ENCODE measurements at regions not wholly inside any gene's neighbourhood (a gene's known extent, or its start where the extent isn't known, plus 50 kb on each side); places are given as distances from the start of the nearest gene placed in this dataset.
A peak's percentile ranks its signal among the peaks of the same experiment; 100 is the strongest.

- DNase-seq: no peak
These were observed 262.5 kb upstream of the ARHGAP20 start for GRCh38 chr11:110974731-110975130.

DNA sequence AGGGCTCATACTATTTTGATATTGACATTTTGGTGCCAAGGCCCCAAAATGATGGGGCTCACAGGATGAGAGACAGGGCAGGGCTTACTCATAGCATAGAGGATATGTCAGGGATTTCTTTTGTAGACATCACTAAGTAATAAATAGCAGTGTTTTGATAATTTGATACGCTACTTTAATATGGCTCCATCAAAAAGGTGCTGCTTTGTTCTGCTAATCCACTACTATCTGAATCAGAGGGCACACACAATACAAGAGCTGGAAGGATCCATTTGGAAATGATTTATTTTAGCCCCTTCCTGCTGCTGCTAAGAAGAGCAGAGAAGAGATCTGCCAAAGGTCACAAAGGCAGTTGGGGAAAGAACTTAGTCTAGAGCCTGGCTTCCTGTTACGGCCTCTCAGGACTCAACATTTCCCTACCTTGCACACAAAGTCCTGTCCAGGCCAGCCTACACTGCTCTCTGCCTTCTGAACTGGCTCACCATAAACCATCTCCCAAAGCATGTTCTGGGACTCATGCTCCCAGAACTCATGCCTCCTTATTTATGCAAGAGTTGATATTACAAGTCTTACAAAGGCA is 261.3 kb upstream of the ARHGAP20 start:
- no peak for DNase-seq

DNA sequence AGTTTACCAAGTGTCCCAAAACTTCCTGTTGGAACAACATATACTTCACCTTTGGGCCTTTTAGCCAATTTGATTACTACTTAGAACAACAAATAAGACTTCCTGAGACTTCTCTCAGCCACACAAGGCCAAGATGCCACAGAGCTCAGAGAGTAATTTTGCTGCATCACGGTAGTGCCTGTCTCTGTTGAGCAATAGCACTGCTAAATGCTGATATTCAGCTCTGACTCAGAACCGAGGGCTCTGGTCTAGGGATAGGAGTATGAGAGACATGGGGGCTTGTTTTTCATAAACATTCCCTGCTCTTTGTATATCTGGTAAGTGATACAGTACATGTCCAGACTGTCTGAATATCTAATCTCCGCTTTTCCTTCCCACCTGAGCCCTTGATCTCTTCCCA is 260.4 kb upstream of the ARHGAP20 start:
- DNase-seq: peak in 1 of 2 donors; percentile 29

DNA sequence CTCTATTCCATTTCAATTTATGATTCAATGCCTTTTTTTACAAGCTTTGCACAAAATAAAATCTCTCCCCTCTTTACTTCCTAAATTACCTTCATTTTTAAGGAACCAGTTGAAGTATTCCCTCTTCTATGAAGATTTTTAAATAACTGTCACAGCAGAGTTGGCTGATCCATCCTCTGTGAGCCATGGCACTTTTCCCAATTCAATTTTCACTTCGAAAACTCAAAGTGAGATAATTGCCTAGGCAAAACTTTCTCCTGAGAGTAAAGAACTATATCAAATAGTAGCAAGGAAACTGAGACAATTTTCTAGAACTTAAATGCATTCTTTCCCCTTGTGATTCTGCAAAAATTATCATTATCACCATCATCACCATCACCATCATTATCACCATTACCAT is 259.9 kb upstream of the ARHGAP20 start:
- DNase-seq: no peak

DNA sequence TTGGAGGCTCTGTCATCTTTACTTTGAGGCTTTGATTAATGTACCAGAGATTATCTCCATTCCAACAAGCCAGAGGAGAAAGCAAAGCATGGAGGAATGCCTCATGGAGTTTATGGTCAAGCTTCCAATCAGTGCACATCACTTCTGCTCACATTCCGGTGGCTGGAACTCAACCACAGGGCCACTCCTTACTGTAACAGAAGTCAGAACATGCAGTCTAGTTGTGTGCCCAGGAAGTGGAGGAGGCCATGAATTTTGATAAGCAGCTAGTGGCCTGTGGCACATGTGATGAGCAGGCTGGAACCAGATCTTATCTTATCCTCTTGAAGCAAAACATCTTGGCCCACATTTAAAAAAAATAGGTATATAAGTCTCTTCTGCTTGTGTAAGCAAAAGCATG is 258.9 kb upstream of the ARHGAP20 start:
- DNase-seq: no peak

DNA sequence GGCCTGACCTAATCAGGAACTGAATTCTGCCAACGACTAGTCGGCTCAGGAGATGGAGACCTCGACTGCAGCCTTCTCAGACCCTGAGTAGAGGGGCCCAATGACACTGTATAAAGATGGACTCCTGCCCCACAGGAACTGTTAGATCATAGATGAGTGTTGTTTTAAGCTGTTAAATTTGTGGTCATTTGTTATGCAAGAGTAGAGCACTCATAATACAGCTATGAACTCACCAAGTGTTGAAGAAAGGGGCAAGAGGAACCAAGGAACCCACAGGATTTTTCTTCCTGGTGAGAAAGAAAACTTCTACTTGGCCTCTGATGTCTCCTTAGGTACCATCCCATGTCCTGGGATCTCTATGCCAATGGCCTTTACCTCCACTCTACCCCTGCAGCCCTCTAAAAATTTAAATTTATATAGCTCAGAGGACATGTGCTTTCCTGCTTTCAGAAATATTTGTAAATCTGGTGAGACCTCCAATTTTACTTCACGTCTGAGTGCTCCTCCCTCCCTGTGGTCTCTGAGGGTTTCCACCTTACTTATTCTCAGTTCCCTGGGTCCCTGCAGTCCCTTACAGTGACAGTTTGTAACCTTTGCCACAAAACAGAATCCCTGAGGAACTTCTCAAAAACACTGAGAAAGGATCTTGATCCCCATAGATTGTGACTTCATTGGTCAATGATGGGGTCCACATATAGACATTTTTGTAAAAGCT is 256.3 kb upstream of the ARHGAP20 start:
- no peak for DNase-seq

GRCh38 chr11:110966131-110966530 is 253.9 kb upstream of the ARHGAP20 start:
- DNase-seq: no peak

- DNase-seq: no peak
These were observed 250.7 kb upstream of the ARHGAP20 start for GRCh38 chr11:110962921-110963320.

DNA sequence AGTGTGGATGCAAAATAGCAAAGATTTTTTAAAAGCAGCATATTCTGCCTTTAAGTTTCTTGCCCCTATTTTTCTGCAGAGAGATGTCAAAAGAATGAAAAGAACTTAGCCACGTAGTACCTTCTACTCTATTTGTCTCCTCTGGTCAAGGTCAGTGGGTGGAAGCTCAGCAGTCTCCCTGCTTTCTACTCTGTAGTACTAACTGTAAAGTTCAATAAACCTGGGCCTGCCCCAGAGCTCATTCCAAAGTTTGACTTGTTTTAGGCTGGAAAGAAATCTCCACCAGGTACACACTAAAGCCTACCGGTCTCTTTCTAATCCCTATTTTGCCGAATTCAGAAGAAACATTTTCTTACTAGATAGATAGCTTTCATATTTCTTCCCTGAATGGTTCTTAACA is 247.9 kb upstream of the ARHGAP20 start:
- DNase-seq: no peak

GRCh38 chr11:110958216-110958615 is 246.0 kb upstream of the ARHGAP20 start:
- DNase-seq: no peak

DNA sequence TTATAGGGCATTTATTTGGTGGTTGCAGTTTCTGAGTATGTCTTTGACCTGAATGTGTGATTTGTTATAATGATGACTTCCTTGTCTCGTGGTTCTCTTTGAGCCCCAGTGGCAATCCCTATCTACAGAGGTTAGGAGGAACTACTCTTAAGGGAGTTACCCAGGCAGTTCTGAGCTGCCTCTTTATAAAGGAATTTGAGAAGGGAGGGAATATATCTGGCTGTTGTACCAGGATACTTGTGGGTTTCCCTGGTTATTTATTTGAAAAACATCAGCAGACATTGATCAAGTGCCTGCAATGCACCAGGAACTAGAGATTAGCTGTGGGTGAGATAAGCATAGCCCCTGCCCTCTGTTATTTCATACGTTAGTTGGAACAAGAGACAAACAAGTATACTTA is 243.5 kb upstream of the ARHGAP20 start:
- no peak for DNase-seq

GRCh38 chr11:110951950-110952503 is 239.8 kb upstream of the ARHGAP20 start:
- DNase-seq: no peak

DNA sequence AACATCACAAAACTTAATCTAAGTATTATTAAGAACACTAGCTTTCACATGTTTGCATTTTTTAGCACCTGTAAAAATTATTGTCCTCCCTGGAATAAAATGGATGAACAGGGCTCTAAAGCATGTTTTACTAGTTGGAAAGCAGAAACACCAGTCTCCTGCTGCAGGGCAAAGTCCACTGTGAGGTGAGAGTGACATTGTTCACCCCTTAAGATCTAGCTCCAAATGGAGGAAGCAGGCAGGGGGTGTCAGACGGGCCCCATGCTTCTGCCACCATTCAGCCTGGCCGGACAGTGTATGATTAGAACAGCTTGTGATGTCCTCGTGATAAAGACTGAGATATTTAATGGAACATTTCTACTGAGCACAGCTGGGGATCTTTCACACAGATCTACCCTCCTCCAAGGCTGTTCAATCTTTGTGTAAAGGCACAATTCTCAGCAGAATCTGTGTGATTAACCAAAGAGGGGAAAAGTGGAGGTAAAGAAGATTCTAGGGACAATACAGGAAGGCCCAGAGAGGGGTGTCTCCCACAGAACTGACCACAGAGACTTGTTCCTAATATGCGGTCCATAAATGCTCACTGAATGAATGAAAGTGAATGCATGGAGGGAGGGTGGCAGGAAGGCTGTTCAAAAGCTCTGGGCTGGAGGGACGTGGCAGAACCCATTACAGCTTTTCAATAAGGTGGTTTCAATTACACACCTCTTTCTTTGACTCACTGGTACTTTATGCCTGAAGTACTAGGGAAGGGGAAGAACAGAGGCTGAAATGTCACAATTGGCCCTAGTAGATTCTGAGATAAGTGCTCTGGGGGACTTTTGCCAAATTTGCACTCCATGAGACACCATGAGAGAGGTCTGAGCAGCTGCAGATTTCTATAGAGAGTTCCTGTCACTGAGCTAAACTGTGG is 239.1 kb upstream of the ARHGAP20 start:
- no peak for DNase-seq

- no peak for DNase-seq
These were observed 235.9 kb upstream of the ARHGAP20 start for GRCh38 chr11:110948112-110948511.

DNA sequence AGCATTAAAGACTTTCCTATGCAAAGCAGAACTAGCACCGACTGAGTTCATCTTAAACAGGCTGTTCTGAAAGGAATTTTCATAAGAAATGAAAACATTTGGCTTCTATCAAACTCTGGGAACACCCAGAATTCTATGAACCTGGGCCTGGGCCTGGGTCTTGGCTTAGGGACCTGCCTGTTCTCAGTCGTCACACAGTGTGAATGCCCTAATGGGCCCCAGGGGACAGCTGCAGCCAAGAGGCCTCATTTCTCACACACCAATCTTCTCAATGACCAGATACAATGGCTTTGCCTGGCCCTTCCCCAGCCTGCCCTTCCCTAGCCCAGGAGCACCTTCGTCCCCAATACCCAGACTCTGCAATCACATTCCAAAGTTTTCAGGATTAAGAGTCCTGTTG is 234.9 kb upstream of the ARHGAP20 start:
- DNase-seq: no peak

- no peak for DNase-seq
These were observed 227.2 kb upstream of the ARHGAP20 start for GRCh38 chr11:110939471-110939870.

DNA sequence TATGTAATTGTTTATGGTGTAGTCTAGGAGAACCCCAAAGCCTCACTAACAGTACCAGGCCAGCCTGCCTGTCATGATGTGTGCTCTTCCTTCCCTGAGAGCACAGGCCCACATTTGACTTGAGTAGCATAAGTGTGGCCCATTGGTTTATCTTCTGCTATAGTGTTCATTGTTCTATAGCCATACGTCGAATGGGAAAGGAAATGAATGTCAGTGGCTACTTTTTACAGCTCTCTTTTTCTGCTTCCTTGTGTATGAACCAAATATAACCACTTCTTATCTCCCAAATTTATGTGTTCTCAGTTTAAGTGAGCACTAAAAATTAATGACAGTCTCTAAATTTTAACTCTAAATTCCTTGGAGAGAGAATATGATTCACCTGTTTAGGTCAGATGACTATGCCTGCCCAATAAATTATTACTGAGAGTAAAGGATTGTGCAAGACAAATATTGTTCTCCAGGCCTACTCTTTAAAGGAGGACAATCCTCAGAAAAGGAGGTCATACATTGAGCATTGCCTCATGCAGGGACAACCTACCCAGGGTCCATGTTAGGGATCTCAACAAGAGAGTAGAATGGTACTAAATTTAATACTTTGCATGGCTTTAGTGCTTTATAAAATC is 222.9 kb upstream of the ARHGAP20 start:
- no peak for DNase-seq

DNA sequence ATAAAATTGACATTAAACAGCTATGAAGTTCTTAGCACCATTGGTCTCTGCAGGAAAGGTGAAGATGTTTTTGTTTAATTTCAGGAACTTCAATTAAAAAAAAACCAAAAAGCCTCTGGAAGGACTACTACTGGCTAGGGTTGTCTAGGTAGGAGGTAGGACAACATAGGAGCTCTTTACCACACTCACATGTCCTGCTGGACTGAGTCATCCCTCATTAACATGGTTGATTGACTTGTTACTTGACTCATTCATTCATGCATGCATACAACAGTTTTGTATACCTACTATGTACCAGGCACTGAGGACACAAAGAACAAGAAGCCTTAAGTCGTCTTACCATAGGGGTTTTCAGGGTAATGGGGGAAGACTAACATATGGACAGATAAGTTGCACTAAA is 216.9 kb upstream of the ARHGAP20 start:
- DNase-seq: no peak

DNA sequence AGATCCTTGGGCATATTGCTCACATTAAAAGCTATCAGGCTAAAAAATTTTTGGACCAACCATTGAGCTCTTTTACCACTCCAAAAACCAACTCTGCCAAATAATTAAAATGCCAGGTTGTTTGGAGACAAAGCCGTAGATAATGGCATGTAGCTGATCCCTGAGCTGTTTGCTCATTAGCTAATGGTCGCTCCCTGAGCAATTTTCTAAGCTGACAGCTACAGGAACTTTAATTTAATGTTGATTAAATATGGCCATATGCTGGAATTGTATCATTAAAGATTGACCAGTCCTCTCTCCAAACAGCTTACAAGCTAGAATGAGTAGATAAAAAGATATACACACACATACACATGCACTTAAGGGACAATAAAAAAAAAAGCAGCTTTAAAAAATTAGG is 216.2 kb upstream of the ARHGAP20 start:
- no peak for DNase-seq

GRCh38 chr11:110921742-110922521 is 209.7 kb upstream of the ARHGAP20 start:
- no peak for DNase-seq

DNA sequence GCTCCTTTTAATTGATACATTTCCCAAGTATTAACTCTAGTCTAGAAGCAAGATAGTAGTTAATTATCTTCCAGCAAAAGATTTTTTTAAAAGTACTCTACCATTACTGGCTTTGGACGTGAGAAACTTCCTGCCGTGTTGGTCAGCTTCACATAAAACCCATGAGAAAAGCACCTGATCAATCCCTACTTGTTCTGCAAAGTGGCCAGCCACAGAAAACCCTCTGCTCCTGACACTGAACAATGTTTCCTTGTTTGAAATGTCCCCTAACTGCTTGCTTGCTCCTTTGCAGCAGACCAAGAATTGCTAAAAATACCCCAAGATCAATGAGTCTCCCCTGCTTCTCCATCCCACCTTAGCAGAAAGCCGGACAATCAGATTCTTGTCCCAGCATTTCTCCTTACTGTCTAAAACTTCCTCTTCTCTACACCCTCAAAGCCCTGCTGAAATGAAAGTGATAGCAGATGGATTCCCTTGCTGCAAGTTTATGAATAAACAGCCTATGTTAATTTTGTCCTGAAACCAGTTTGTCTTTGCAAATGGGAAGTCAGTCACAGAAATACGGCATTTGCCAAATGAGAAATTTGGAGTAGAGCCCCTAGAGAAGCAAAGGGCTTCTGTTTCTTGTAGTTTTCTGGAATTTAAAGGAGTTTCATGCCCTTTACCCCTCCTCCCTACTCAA is 207.1 kb upstream of the ARHGAP20 start:
- peak in 1 of 2 donors; percentile 42 for DNase-seq

GRCh38 chr11:110918351-110918750 is 206.1 kb upstream of the ARHGAP20 start:
- no peak for DNase-seq
